ENCODE measurements at regions not wholly inside any gene's neighbourhood (a gene's known extent, or its start where the extent isn't known, plus 50 kb on each side); places are given as distances from the start of the nearest gene placed in this dataset.

- Histone ChIP-seq H3K36me3 (ENCODE audit: control insufficient read depth, insufficient read depth, low read length) (no peaks in the 10 kb centered on the region), H3K4me3 (replicated peaks; ENCODE audit: low read depth, low read length) (no peak overlapping the region), H3K27me3 (replicated peaks; ENCODE audit: control insufficient read depth, insufficient read depth, low read length) (no peaks in the 10 kb centered on the region)
- no peak for TF ChIP-seq CTCF (IDR thresholded peaks at IDR 0.05; ENCODE audit: insufficient read depth, low read length, poor library complexity, severe bottlenecking)
- no peak for DNase-seq (ENCODE audit: extremely low read depth, insufficient read length)
Measured at GRCh38 chr12:18807714-18808113, 69.8 kb downstream of the CAPZA3 start.

- Histone ChIP-seq H3K27me3 (replicated peaks; ENCODE audit: control insufficient read depth, insufficient read depth, low read length) (no peaks in the 10 kb centered on the region), H3K4me3 (replicated peaks; ENCODE audit: low read depth, low read length) (no peak overlapping the region), H3K36me3 (ENCODE audit: control insufficient read depth, insufficient read depth, low read length) (no peaks in the 10 kb centered on the region)
- DNase-seq (ENCODE audit: extremely low read depth, insufficient read length): no peak
- no peak for TF ChIP-seq CTCF (IDR thresholded peaks at IDR 0.05; ENCODE audit: insufficient read depth, low read length, poor library complexity, severe bottlenecking)
Measured at GRCh38 chr12:18808221-18808620, 70.3 kb downstream of the CAPZA3 start.

DNA sequence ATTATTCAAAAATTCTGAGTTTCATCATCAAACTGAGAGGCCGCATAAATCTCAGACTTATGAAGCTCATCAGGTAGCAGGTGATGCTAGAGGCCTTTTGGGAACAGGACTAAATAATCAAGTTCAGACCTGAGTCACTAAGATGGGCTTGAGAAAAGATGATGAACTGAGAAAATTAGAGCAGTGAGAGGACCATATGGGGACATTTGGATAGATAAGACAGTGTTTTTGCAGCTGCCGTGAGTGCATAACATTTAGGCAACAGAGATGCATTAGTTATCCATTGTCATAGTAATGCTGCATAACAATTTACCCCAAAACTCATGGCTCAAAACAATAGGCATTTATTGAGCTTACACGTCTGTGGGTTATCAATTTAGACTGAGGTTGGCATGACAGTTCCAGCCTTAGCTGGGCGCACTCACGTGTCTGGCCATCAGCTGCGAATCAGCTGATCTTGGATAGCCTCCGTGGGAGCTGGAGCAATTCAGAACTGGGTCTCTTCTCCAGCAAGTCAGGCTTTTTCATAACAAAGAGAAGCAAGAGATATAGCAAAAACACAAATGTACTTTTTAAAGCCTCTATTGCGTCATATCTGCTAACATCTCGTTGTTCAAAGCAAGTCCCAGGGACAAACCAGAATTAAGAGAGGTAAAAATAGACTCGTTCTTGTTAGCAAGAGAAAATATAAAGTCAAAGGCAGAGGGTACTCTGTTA lies 72.8 kb downstream of the CAPZA3 start:
- Histone ChIP-seq H3K36me3 (ENCODE audit: control insufficient read depth, insufficient read depth, low read length) (no peaks in the 10 kb centered on the region), H3K4me3 (replicated peaks; ENCODE audit: low read depth, low read length) (no peak overlapping the region), H3K27me3 (replicated peaks; ENCODE audit: control insufficient read depth, insufficient read depth, low read length) (no peaks in the 10 kb centered on the region)
- DNase-seq (ENCODE audit: extremely low read depth, insufficient read length): no peak
- no peak for TF ChIP-seq CTCF (IDR thresholded peaks at IDR 0.05; ENCODE audit: insufficient read depth, low read length, poor library complexity, severe bottlenecking)

GRCh38 chr12:18811273-18811672 lies 73.4 kb downstream of the CAPZA3 start:
- Histone ChIP-seq H3K36me3 (ENCODE audit: control insufficient read depth, insufficient read depth, low read length) (no peaks in the 10 kb centered on the region), H3K27me3 (replicated peaks; ENCODE audit: control insufficient read depth, insufficient read depth, low read length) (no peaks in the 10 kb centered on the region), H3K4me3 (replicated peaks; ENCODE audit: low read depth, low read length) (no peak overlapping the region)
- no peak for TF ChIP-seq CTCF (IDR thresholded peaks at IDR 0.05; ENCODE audit: insufficient read depth, low read length, poor library complexity, severe bottlenecking)
- no peak for DNase-seq (ENCODE audit: extremely low read depth, insufficient read length)

- DNase-seq (ENCODE audit: extremely low read depth, insufficient read length): no peak
- no peaks in the 10 kb centered on the region for H3K27me3 ChIP-seq (replicated peaks; ENCODE audit: control insufficient read depth, insufficient read depth, low read length)
Measured at GRCh38 chr12:18813753-18814152, 75.8 kb downstream of the CAPZA3 start.

More at GRCh38 chr12:18813753-18814152, 75.8 kb downstream of the CAPZA3 start:
- Histone ChIP-seq H3K4me3 (replicated peaks; ENCODE audit: low read depth, low read length) (no peak overlapping the region), H3K36me3 (ENCODE audit: control insufficient read depth, insufficient read depth, low read length) (no peaks in the 10 kb centered on the region)
- TF ChIP-seq CTCF (IDR thresholded peaks at IDR 0.05; ENCODE audit: insufficient read depth, low read length, poor library complexity, severe bottlenecking): no peak
